Nucleus accumbens (tissue), 56 donors: ENCODE measurements at regions not wholly inside any gene's neighbourhood (a gene's known extent, or its start where the extent isn't known, plus 50 kb on each side); places are given as distances from the start of the nearest gene placed in this dataset.

Source experiments
- DNase-seq, 56 donors: peaks; one replicate each; lab custom pipeline; 2025; lab: John Stamatoyannopoulos, UW

DNA sequence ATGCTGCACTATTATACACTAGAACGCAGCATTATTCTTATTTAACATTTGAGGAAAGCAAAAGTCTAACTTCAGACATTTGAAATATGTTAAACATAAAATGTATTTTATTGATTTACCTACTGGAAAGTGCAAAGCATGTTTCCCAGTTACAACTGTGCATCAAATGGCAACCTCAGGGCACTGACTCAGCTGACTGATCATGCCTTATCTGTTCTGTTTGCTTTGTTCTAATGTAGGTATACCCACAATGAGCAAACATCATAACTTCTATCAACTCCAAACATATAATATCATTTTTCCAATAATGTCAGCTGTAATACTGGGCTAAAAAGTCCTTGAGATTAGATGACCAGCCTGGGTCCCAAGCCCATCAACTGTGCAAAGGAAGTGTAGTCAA lies 431.0 kb downstream of the FOXG1 start:
- no peak for DNase-seq

DNA sequence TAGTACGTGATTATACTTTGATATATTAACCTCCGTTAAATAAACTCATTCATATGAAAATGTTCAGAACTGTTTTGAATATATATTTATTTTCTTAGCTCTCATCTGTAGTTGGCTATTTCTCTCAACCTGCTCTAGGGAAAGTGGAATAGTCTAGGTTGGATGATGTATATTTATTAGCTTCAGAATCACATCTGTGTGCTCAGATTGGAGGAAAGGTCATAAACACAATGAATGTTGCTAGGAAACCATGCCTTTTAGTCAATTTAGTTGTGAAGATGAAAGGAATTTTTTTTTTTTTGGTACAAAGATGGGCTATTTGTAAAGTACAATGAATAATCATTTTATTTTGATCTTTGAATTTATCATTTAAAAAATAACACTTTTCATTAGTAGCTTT lies 439.1 kb downstream of the FOXG1 start:
- no peak for DNase-seq

DNA sequence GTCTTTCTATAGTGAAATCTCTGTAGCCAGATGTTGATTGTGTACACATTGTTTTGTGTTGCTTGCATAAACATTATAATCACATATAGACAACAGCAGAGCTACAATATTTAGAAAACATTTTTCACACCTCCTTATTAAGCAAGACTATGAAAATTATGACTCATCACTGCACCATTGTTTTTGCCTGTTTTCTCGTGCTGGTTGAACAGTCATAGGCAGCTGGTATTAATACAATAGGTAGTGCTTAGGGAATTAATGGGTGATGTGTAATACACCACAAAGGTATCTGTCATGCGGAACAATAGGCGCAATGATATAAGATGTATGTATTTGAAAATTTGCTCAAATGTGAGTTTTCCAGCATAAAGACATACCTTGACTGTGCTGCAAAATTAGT lies 449.3 kb downstream of the FOXG1 start:
- DNase-seq: no peak

DNA sequence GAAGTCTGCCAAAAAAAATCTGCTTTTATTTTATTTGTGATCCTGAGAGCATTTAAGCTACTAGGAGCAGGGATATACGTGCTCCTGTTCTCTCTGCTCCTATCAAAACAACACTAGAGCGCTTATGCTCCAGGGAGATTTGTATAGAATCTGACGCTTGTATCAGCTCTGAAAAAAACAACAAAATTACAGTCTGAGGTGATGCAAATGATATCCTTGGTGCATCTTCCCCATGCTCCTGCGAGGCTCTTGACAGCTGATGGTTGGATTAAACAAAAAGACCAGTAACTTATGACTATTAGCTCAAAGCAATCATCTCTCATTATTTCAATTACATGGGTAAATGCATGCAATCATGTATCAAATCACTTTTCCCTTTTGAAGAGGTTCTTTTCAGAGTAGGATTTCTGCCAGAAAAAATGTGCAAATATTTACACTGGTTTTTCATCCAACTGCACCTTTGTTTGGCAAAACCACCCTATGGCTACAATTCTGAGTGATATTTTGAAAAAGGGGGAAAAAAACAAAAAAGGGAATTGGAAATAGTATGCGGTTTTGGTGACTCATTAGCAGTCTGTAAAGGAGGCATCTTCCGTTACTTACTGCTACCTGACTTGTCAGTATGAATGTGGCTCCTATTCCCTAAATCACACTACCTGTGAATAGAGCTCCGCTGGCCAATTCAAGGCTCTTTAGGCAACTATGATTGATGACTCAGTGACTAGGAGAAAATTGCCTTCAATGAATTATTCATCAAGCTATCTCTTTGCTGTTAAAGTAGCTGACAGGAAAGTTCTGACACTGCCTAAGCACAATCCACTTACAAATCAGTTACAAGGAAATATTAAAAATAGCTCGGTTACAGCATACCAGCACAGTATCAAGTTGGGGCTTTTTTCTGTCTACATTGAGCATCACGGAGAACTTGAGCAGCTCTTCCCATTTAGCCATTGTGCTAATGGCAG lies 450.0 kb downstream of the FOXG1 start:
- DNase-seq: peak in 6 of 56 donors; percentile 0 to 41 (median 26)

DNA sequence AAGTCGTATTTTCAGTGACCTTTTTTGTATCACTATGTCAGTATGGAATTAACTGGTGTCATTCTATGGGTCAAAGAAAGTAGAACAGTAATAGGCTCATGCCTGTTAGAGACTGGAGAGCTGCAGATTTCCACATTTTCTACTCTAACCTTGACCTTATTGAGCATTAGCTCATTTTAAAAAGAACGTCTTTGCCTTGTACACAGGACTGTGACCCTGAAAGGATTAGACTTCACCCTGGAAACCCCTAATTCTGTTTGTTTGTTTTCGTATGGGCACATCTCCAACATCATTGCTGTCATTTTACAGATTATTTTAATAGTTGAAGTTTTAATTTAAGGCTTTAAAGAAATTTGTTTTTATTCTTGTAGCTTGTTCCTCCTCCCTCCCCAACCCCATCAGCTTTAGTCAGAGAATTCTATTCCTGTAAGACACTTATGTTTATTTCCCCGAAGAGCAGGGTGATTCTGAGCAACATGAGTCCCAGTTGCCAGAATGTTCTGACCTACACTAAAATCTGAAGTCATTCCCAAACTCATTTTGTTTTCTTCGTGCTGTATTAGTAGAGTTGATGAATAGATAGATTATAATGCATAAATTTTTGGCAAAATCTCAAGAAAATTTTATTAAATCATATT lies 451.3 kb downstream of the FOXG1 start:
- no peak for DNase-seq

DNA sequence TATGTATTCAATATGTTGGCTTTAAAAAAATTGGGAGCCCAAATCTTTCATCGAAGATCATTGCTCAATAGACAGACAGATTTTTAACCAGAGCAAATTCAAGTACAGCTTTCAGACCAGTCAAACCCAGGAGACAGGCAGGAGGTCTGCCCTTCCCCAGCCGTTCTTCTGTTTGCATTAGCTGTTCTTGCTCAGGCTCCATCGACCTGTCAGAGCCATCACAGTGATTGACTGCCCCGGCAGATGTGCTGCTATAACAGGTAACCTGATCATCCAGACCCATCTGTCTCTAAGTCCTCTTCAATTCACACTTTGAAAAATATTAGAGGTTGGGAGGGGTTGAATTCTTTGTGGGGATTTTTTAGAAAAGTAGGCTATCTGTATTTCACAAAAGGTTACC lies 453.5 kb downstream of the FOXG1 start:
- DNase-seq: no peak

DNA sequence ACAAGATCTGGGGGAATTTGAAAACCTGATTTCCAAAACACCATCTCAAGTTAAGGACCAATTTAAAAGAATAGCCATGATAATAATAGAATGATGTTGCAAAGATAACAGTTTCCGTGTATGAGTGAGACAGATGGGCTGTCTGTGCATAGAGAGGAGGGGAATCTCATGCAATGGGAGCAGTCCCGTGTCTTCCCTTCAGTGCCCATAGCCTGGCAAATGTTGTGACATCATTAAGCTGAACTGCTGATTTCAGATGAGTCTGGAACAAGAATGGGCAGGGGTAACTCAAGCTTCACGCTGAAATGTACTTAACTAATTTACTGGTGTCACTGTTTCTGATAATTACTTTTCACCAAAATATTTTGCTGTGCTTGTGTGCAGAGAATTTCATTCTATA lies 454.0 kb downstream of the FOXG1 start:
- no peak for DNase-seq

DNA sequence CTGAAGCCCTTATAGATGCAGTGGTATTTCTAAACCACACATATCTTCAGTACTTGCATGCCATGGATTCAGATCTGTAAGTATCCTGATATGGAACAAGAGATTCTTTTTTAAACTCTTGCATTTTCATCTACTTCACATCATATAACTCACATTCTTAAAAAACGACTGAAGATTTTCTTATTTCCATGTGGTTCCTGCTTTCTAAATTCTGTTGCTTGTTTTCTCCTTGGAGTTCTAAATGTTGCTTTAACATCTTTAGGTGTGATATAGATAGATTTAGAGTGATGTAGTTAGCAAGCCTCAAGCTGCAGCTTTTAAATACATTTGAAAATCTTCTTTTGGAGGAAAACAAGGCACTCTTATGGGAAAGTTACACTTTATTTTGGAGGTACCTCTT lies 455.4 kb downstream of the FOXG1 start:
- no peak for DNase-seq

DNA sequence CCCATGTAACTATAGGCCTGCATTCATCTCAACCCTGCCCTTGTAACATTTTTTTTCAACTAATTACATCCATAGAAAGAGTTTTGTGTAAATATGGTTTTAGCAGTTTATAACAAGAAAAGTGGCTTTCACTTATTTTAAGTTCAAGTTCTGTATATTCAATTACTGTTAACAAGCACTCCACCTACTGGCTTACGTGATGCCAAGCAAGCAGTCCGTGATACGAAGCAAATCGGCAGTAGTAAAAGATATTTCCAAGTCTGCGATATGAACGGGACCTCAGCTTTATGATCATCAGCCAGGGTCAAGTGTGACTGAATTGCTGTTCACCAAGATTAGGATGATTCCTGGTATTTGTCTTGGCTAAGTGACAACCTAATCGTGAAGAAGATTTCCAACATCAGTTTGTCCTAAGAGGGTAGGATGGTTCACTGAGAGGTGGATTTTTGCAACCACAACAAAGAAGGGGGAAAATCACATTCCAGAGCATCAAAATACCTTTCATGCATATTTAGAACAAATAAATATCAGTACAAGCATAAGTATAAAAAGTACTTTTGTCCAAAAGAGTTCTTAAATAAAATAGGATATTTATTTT lies 456.2 kb downstream of the FOXG1 start:
- DNase-seq: peak in 16 of 56 donors; percentile 0 to 57 (median 16)

DNA sequence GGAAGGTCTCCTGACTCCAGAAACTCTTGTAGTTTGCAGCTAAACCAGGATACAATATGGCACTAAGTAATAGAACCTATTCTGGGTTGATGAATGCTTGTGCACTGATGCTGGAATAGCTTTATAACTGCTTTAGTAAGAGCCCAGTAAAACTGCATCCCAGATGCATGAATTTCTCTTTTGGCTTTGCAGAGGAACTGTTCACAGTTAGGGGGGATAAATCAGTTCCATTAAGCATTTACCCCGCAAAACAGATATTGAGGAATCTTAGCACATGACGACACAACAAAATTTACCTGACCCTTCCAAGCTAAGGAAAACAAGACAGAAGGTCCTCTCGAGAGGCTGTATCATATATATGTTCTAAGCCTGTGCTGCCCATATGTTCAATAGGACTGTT lies 457.4 kb downstream of the FOXG1 start:
- no peak for DNase-seq

DNA sequence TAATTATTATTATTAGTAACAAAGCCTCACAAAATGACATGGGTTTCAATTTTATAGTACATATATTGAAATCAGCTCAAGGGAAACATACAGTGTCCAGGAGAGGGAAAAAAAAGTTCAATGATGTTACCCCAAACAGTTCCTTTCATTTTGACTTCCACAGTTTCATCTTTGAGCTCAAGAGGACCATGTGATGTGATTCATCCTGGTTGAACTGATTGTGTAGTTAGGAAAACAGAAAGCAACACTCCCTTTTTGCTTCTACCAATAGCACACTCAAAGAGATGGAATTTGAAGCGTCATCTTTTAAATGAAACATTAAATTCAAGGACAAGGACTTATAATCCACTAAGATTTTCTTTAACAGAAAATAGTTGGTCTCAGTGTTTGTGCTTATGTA lies 461.0 kb downstream of the FOXG1 start:
- no peak for DNase-seq

DNA sequence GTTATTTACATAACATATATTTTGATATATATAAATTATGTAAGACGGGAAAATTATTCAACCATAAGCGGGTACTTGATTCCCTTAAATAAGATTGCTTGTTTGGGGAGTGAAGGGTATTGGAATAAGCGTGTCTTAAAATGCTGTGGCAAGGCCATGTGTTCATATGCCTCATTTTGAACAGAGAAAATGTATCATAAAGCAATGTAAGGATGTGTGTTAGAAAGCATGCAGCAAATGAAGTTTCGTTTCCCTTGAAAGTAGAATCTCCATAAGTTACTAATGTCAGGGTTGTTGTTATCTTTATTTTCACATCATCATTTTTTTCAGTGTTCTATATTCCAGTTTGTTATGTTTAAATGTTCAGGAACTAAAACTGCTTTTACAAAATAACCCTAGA lies 465.6 kb downstream of the FOXG1 start:
- no peak for DNase-seq

DNA sequence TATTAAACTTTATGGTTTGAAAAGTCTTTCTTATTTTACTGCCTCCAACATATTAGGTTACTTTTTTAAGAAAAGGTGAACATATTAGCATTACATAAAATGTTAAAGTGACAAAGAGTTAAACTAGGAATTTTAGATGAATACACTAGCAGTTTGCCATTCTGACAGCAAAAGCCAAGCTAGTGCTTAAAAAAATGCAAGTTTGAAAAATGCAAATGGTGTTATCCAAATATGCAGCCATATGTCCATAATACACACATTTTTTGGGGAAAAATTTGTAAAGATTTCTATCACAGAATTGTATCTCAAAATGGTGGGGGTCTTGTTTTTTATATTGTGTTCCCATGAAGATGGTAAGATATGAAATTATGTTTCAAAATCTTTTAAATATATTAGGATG lies 466.1 kb downstream of the FOXG1 start:
- DNase-seq: no peak

DNA sequence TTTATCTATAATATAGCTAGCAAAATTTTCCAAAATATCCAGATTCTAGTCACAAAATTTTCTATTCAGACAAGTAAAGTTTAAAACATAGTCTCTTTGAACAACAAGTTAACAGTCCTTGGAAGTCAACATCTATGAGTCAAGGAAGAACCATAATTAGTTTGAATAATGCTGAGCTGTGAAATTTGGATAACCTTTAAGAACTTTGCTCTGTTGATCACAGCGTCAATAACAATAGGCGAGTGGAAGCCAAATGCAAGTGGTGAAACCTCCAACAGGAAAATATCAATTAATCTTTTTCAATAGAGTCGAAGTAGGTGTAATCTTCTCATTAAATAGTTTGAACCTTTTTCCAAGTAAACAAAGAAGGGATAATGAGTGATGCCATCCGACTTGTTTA lies 466.6 kb downstream of the FOXG1 start:
- no peak for DNase-seq

DNA sequence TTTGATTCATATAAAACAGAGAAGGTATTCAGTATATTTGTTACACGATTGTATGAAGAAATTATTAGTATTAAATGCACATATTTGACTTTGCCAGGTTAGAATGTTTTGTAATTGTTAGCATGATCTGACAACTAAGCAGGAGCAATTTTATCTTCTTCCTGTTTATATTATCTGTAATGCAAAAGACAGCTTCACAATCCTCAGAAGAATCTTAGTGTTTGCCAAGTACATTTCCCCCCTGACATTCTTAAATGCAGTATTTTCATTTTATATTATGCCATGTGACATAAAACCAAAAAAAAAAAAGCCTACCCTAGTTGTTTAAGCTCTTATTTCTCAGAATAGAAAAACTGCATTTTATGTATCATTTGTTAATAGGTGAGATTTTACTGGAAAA lies 469.4 kb downstream of the FOXG1 start:
- DNase-seq: no peak

DNA sequence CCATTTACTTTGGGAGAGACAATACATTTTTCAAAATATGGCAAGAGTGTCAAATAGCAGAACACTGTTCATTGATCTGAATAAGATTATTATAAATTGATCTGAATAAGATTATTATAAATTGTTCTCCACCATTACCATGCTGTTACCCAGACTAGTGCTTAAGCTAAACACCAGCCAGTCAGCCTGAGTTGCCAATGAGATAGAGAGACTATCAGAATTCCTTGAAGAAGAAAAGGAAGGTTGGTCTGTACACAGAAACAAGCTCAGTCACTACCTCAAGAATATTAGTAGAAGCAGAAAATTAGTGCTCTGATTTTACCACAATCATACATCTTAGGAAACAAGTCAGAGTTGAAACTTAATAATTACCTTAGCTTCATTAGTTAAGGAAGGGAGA lies 469.8 kb downstream of the FOXG1 start:
- DNase-seq: no peak

DNA sequence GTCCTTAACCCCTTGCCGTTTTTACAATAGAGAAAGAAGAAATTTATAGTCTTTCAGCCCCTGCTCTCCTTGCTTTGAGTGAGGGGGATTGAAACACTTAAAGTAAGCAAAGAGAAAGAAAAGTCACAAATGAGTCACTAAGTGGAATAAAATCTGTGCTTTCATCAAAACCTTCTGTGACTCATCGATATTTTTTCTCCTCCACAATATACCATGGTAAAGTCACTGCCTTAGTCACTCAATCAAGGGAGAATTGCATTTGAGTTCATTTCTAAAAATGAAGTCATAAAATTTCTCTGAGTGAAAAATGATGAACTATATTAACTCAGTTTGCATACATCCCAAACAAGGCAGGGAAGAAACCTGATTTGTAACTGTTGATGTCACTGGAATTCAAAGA lies 470.3 kb downstream of the FOXG1 start:
- no peak for DNase-seq

DNA sequence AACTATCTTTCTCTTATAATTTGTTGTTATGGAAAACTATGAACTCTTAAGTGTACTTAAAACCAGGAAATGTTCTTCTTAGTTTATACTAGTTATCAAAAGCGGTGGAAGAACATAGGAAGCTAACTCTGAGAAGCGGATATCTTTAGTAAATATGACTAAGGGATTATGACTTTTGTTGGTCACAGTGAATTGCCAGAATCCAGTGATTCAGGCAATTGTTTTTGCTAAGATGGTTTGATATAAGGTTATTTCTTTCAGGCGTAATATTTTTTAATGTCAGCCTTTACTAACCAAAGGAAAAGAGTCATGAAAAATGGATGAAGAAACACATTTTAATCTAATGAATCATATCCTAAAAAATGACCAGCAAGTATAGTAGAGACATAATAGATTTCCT lies 473.5 kb downstream of the FOXG1 start:
- DNase-seq: no peak

DNA sequence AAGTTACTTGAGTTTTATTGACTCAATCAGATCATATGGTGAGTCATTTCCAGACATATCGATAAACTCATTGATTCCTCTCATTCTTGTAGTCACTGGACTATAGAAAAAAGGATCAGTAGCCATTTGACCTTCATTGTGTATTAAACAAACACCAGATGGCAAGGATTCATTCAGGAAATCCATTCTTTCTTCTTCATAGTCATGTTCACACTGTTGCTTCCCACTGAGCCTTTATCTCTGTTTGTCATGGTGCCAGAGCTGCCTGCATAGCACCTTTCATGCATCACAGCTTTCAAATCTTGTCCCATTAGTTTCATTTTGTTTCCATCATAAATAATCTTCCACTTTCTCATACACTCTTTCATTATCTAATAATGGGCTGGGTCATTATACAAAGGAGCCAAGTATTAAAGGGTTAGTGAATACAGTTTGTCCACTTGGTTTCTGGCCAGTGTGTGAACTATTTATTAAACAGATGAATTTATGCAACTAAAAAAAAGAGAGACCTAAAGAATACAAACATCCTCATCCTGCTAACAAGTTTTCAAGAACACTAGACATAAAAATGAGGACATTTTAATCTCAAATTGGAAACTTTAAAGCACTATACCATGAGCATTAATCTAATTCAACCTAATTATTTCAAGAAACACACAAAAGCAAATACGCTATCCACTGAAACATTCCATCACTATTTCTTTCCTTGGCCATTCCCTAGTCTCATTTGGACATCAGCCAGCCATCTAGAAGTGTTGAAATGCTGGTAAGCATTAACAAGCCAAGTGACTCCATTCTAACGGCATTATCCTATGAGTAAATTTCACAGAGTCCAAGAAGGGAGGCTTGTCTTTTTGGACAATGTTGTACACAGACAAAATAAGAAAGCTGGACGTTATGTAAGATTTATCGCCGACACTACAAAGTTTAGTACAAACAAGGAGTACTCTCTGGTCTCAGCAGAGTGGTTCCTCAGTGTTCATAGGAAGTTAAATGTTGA lies 476.5 kb downstream of the FOXG1 start:
- DNase-seq: no peak

DNA sequence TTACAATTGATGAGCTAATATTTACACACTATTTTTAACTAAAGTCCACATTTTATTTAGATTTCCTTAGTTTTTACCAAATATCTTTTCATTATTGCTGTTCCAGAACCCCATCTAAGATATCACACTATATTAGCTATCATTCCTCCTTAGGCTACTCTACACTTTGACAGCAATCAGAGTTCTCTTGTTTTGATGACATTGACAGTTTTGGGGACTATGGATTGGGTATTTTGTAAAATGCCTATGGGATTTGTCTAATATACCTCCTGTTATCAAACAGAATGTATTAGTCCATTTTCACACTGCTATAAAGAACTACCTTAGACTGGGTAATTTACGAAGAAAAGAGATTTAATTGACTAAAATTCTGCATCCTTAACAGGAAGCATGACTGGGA lies 489.1 kb downstream of the FOXG1 start:
- no peak for DNase-seq
